ENCODE measurements at regions not wholly inside any gene's neighbourhood (a gene's known extent, or its start where the extent isn't known, plus 50 kb on each side); places are given as distances from the start of the nearest gene placed in this dataset.
"Not testable (repeated sequence)": the region's sequence is repeated elsewhere in the genome, so short reads cannot be mapped to it uniquely, and the experiment has no call there.

GRCh38 chr2:215220221-215220620 is 81.8 kb upstream of the ABCA12 start:
- H2BK120ac ChIP-seq (ENCODE audit: low read depth, low read length); H3K27ac ChIP-seq (ENCODE audit: insufficient read depth, low read length); H2AFZ ChIP-seq (replicated peaks; ENCODE audit: low read length, poor library complexity); POLR2A ChIA-PET (ENCODE audit: unreplicated experiment); H3K36me3 ChIP-seq (ENCODE audit: control insufficient read depth, insufficient read depth, low read length); ATAC-seq (ENCODE audit: low read depth); H3K79me1 ChIP-seq (ENCODE audit: low read depth in 1 of 2, low read length in 2 of 2); H2BK15ac ChIP-seq (ENCODE audit: low read depth, low read length); H3K9me1 ChIP-seq (ENCODE audit: insufficient read depth, low read length); H3K23ac ChIP-seq (ENCODE audit: low read depth, low read length); H2BK5ac ChIP-seq (ENCODE audit: low read depth, low read length, poor library complexity, severe bottlenecking); H3K9me3 ChIP-seq (ENCODE audit: control insufficient read depth, insufficient read depth, low read length); H3K4ac ChIP-seq (ENCODE audit: low read depth, low read length); H3K4me2 ChIP-seq (ENCODE audit: low read depth, low read length); H2AK5ac ChIP-seq (ENCODE audit: low read depth, low read length); intact Hi-C loops (cut with micrococcal nuclease); BruUV-seq (replicated peaks); CTCF ChIA-PET; H4K8ac ChIP-seq (ENCODE audit: low read depth in 2 of 2, low read length in 2 of 2); H3K4me3 ChIP-seq (ENCODE audit: insufficient read depth, low read depth, low read length); H2AK9ac ChIP-seq (replicated peaks; ENCODE audit: low read depth, low read length, poor library complexity); H4K20me1 ChIP-seq (ENCODE audit: insufficient read depth, low read length); H3K9ac ChIP-seq (ENCODE audit: low read depth, low read length); in situ Hi-C loops (cut with MboI; ENCODE audit: low sequenced_read_pairs); H4K91ac ChIP-seq (ENCODE audit: insufficient read depth, low read depth, low read length); H2BK20ac ChIP-seq (ENCODE audit: low read depth, low read length); H3K18ac ChIP-seq (ENCODE audit: low read depth, low read length); H3K4me1 ChIP-seq (ENCODE audit: control insufficient read depth, insufficient read depth, low read length); H4K5ac ChIP-seq (ENCODE audit: low read depth, low read length); DNase-seq; H3K27me3 ChIP-seq (ENCODE audit: control insufficient read depth, insufficient read depth, low read length); H3K56ac ChIP-seq (ENCODE audit: extremely low read depth, insufficient read depth, low read length); H3K14ac ChIP-seq (replicated peaks; ENCODE audit: low read depth, low read length); dilution Hi-C loops (cut with HindIII; ENCODE audit: low sequenced_read_pairs, unreplicated experiment): not testable (repeated sequence)
- WGBS, 2 experiments (ENCODE audit: extremely low coverage in 2 of 2, insufficient read length in 1 of 2), result 97% methylated on average over 6 of the region's 19 CpGs; no CpG with 5 or more reads in 1 of the 2 experiments
